ENCODE measurements at regions not wholly inside any gene's neighbourhood (a gene's known extent, or its start where the extent isn't known, plus 50 kb on each side); places are given as distances from the start of the nearest gene placed in this dataset.

- no peak overlapping the region for H3K27ac ChIP-seq
- DNase-seq (ENCODE audit: low spot score in 2 of 2): no peak
- no peaks in the 10 kb centered on the region for H3K9me3 ChIP-seq
- no peak for TF ChIP-seq CTCF (IDR thresholded peaks at IDR 0.05)
- H3K4me1 ChIP-seq: no peaks in the 10 kb centered on the region
- intact Hi-C loops (cut with DNase I): no loop called here
- no peaks in the 10 kb centered on the region for H3K27me3 ChIP-seq
- no peak overlapping the region for H3K4me3 ChIP-seq
- no peaks in the 10 kb centered on the region for H3K36me3 ChIP-seq
Measured at GRCh38 chr15:53414167-53414566, 345.3 kb downstream of the WDR72 start.

GRCh38 chr15:53412542-53412941 lies 346.9 kb downstream of the WDR72 start:
- H3K27ac ChIP-seq: no peak overlapping the region
- intact Hi-C loops (cut with DNase I): no loop called here
- no peaks in the 10 kb centered on the region for H3K9me3 ChIP-seq
- H3K4me3 ChIP-seq: no peak overlapping the region
- no peaks in the 10 kb centered on the region for H3K36me3 ChIP-seq
- no peak for DNase-seq (ENCODE audit: low spot score in 2 of 2)
- H3K4me1 ChIP-seq: no peaks in the 10 kb centered on the region
- no peaks in the 10 kb centered on the region for H3K27me3 ChIP-seq
- TF ChIP-seq CTCF (IDR thresholded peaks at IDR 0.05): no peak

GRCh38 chr15:53404930-53405493 lies 354.5 kb downstream of the WDR72 start:
- intact Hi-C loops (cut with DNase I): no loop called here
- no peak for DNase-seq (ENCODE audit: low spot score in 2 of 2)
- no peak overlapping the region for H3K27ac ChIP-seq

GRCh38 chr15:53401503-53401902 lies 358.0 kb downstream of the WDR72 start:
- Histone ChIP-seq H3K4me1 (no peaks in the 10 kb centered on the region), H3K36me3 (no peaks in the 10 kb centered on the region), H3K4me3 (no peak overlapping the region), H3K27ac (no peak overlapping the region), H3K9me3 (no peaks in the 10 kb centered on the region), H3K27me3 (no peaks in the 10 kb centered on the region)
- DNase-seq (ENCODE audit: low spot score in 2 of 2): no peak
- intact Hi-C loops (cut with DNase I): no loop called here
- no peak for TF ChIP-seq CTCF (IDR thresholded peaks at IDR 0.05)

More at GRCh38 chr15:53404930-53405493, 354.5 kb downstream of the WDR72 start:
- TF ChIP-seq CTCF (IDR thresholded peaks at IDR 0.05): no peak
- no peaks in the 10 kb centered on the region for H3K9me3 ChIP-seq
- H3K4me3 ChIP-seq: no peak overlapping the region
- no peaks in the 10 kb centered on the region for H3K4me1 ChIP-seq
- no peaks in the 10 kb centered on the region for H3K36me3 ChIP-seq
- no peaks in the 10 kb centered on the region for H3K27me3 ChIP-seq

GRCh38 chr15:53400986-53401385 lies 358.5 kb downstream of the WDR72 start:
- Histone ChIP-seq H3K27ac (no peak overlapping the region), H3K36me3 (no peaks in the 10 kb centered on the region), H3K4me1 (no peaks in the 10 kb centered on the region), H3K9me3 (no peaks in the 10 kb centered on the region), H3K4me3 (no peak overlapping the region), H3K27me3 (no peaks in the 10 kb centered on the region)
- intact Hi-C loops (cut with DNase I): no loop called here
- no peak for TF ChIP-seq CTCF (IDR thresholded peaks at IDR 0.05)
- DNase-seq (ENCODE audit: low spot score in 2 of 2): no peak
